SK-MEL-5 (cell line): ENCODE measurements at regions not wholly inside any gene's neighbourhood (a gene's known extent, or its start where the extent isn't known, plus 50 kb on each side); places are given as distances from the start of the nearest gene placed in this dataset.
"Not testable (repeated sequence)": the region's sequence is repeated elsewhere in the genome, so short reads cannot be mapped to it uniquely, and the experiment has no call there.

Experiments used
- DNase-seq: peaks from one replicate; pipeline ENCODE4 v3.0.0-alpha.2; 2016; ENCODE audit warnings: low read depth, low spot score
- in situ Hi-C: cut with HindIII; loops from 2 replicates; pipeline ENCODE4 v1.10.0; 2016; ENCODE audit warnings: low sequenced_read_pairs, high pct_unique_total_duplicates, low pct_unique_long_range_greater_than_20kb

- in situ Hi-C loops, DNase-seq: not testable (repeated sequence)
Measured at GRCh38 chr4:8985786-8986185, 114.1 kb upstream of the HMX1 start.

- in situ Hi-C loops, DNase-seq: not testable (repeated sequence)
Measured at GRCh38 chr4:8984641-8985040, 113.0 kb upstream of the HMX1 start.

GRCh38 chr4:8983921-8984320 is 112.3 kb upstream of the HMX1 start:
- DNase-seq, in situ Hi-C loops: not testable (repeated sequence)

GRCh38 chr4:8976466-8977128 is 105.0 kb upstream of the HMX1 start:
- in situ Hi-C loops, DNase-seq: not testable (repeated sequence)

- DNase-seq, in situ Hi-C loops: not testable (repeated sequence)
Measured at GRCh38 chr4:8972635-8973034, 101.0 kb upstream of the HMX1 start.

GRCh38 chr4:8965896-8966295 is 94.3 kb upstream of the HMX1 start:
- DNase-seq, in situ Hi-C loops: not testable (repeated sequence)

GRCh38 chr4:8964201-8964788 is 92.7 kb upstream of the HMX1 start:
- in situ Hi-C loops, result not testable (repeated sequence)
- peak; percentile 5 for DNase-seq

- in situ Hi-C loops, DNase-seq: not testable (repeated sequence)
Measured at GRCh38 chr4:8963533-8963932, 91.9 kb upstream of the HMX1 start.

- DNase-seq, result peak; percentile 55
Measured at GRCh38 chr4:8961343-8961742, 89.7 kb upstream of the HMX1 start.

GRCh38 chr4:8959471-8959870 is 87.8 kb upstream of the HMX1 start:
- DNase-seq, in situ Hi-C loops: not testable (repeated sequence)

More at GRCh38 chr4:8961343-8961742, 89.7 kb upstream of the HMX1 start:
- in situ Hi-C loops, result not testable (repeated sequence)

GRCh38 chr4:8954001-8954400 is 82.4 kb upstream of the HMX1 start:
- in situ Hi-C loops, result not testable (repeated sequence)

GRCh38 chr4:8952791-8953190 is 81.2 kb upstream of the HMX1 start:
- in situ Hi-C loops, result not testable (repeated sequence)

More at GRCh38 chr4:8954001-8954400, 82.4 kb upstream of the HMX1 start:
- not testable (repeated sequence) for DNase-seq

GRCh38 chr4:8952109-8952508 is 80.5 kb upstream of the HMX1 start:
- DNase-seq, result not testable (repeated sequence)

More at GRCh38 chr4:8952791-8953190, 81.2 kb upstream of the HMX1 start:
- DNase-seq, result not testable (repeated sequence)

GRCh38 chr4:8945506-8945905 is 73.9 kb upstream of the HMX1 start:
- DNase-seq, in situ Hi-C loops: not testable (repeated sequence)

More at GRCh38 chr4:8952109-8952508, 80.5 kb upstream of the HMX1 start:
- in situ Hi-C loops, result not testable (repeated sequence)

GRCh38 chr4:8943367-8943766 is 71.7 kb upstream of the HMX1 start:
- in situ Hi-C loops, DNase-seq: not testable (repeated sequence)

GRCh38 chr4:8942088-8942487 is 70.4 kb upstream of the HMX1 start:
- in situ Hi-C loops, DNase-seq: not testable (repeated sequence)

GRCh38 chr4:8941492-8941805 is 69.8 kb upstream of the HMX1 start:
- DNase-seq, in situ Hi-C loops: not testable (repeated sequence)

GRCh38 chr4:8940792-8941491 is 69.3 kb upstream of the HMX1 start:
- in situ Hi-C loops, result no loop called here
- peak; percentile 20 for DNase-seq
